SW480 (cell line): ENCODE measurements at regions not wholly inside any gene's neighbourhood (a gene's known extent, or its start where the extent isn't known, plus 50 kb on each side); places are given as distances from the start of the nearest gene placed in this dataset.
"Not testable (repeated sequence)": the region's sequence is repeated elsewhere in the genome, so short reads cannot be mapped to it uniquely, and the experiment has no call there.

Source experiments
- DNase-seq: peaks from one replicate; pipeline ENCODE4 v3.0.0-alpha.2; 2016; ENCODE audit warnings: low spot score

GRCh38 chrX:7385131-7385530, 237.2 kb upstream of the PUDP start:
- no peak for DNase-seq

GRCh38 chrX:7378406-7378805, 230.5 kb upstream of the PUDP start:
- no peak for DNase-seq

- DNase-seq, result no peak
Observed at GRCh38 chrX:7372825-7373525, 225.0 kb upstream of the PUDP start.

GRCh38 chrX:7362111-7362510, 214.2 kb upstream of the PUDP start:
- DNase-seq, result no peak

GRCh38 chrX:7351926-7352325, 204.0 kb upstream of the PUDP start:
- no peak for DNase-seq

GRCh38 chrX:7347465-7347864, 199.5 kb upstream of the PUDP start:
- no peak for DNase-seq

- DNase-seq, result no peak
Observed at GRCh38 chrX:7346021-7346420, 198.1 kb upstream of the PUDP start.

GRCh38 chrX:7343181-7343580, 195.2 kb upstream of the PUDP start:
- no peak for DNase-seq

- DNase-seq, result not testable (repeated sequence)
Observed at GRCh38 chrX:7335816-7336362, 187.9 kb upstream of the PUDP start.

GRCh38 chrX:7334253-7334935, 186.4 kb upstream of the PUDP start:
- no peak for DNase-seq

GRCh38 chrX:7330971-7331746, 183.2 kb upstream of the PUDP start:
- no peak for DNase-seq

- no peak for DNase-seq
Observed at GRCh38 chrX:7330556-7330955, 182.6 kb upstream of the PUDP start.

GRCh38 chrX:7318661-7319060, 170.7 kb upstream of the PUDP start:
- DNase-seq, result no peak

GRCh38 chrX:7318241-7318640, 170.3 kb upstream of the PUDP start:
- DNase-seq, result no peak

- no peak for DNase-seq
Observed at GRCh38 chrX:7316887-7317286, 168.9 kb upstream of the PUDP start.

GRCh38 chrX:7316280-7316679, 168.3 kb upstream of the PUDP start:
- DNase-seq, result no peak

GRCh38 chrX:7314425-7314824, 166.5 kb upstream of the PUDP start:
- no peak for DNase-seq

GRCh38 chrX:7307720-7308119, 159.8 kb upstream of the PUDP start:
- no peak for DNase-seq

GRCh38 chrX:7294483-7294882, 146.5 kb upstream of the PUDP start:
- no peak for DNase-seq

GRCh38 chrX:7286168-7286837, 138.3 kb upstream of the PUDP start:
- no peak for DNase-seq

- no peak for DNase-seq
Observed at GRCh38 chrX:7285765-7286164, 137.8 kb upstream of the PUDP start.

- no peak for DNase-seq
Observed at GRCh38 chrX:7283741-7284140, 135.8 kb upstream of the PUDP start.
